Nephron progenitor cell (in vitro differentiated cells): ENCODE measurements at regions not wholly inside any gene's neighbourhood (a gene's known extent, or its start where the extent isn't known, plus 50 kb on each side); places are given as distances from the start of the nearest gene placed in this dataset.
"Not testable (repeated sequence)": the region's sequence is repeated elsewhere in the genome, so short reads cannot be mapped to it uniquely, and the experiment has no call there.

ENCODE experiments used
- DNase-seq: peaks from one replicate; pipeline ENCODE4 v3.0.0; 2021
- H3K27ac Mint-ChIP-seq: 2 replicates; pipeline ENCODE4 v1.8.0; 2021; ENCODE audit warnings: mild to moderate bottlenecking, moderate library complexity, mixed read lengths
- H3K27me3 Mint-ChIP-seq: 2 replicates; pipeline ENCODE4 v1.8.0; 2021; ENCODE audit warnings: mild to moderate bottlenecking, low read depth, mixed read lengths; ENCODE audit not compliant: poor library complexity
- H3K36me3 Mint-ChIP-seq: 2 replicates; pipeline ENCODE4 v1.8.0; 2021; ENCODE audit warnings: low read depth, mixed read lengths
- H3K4me1 Mint-ChIP-seq: 2 replicates; pipeline ENCODE4 v1.8.0; 2021; ENCODE audit warnings: mixed read lengths
- H3K4me3 Mint-ChIP-seq: 2 replicates; pipeline ENCODE4 v1.8.0; 2021; ENCODE audit warnings: mild to moderate bottlenecking, moderate library complexity, mixed read lengths
- H3K9me3 Mint-ChIP-seq: 2 replicates; pipeline ENCODE4 v1.8.0; 2021; ENCODE audit warnings: mild to moderate bottlenecking, moderate library complexity, mixed read lengths
- TF ChIP-seq, protein P1 (sequence below): fragments of 200-600 bp; sonication (generic); IDR thresholded peaks from 2 replicates; pipeline ENCODE4 v1.5.0; 2021; ENCODE audit warnings: antibody characterized with exemption

DNA sequence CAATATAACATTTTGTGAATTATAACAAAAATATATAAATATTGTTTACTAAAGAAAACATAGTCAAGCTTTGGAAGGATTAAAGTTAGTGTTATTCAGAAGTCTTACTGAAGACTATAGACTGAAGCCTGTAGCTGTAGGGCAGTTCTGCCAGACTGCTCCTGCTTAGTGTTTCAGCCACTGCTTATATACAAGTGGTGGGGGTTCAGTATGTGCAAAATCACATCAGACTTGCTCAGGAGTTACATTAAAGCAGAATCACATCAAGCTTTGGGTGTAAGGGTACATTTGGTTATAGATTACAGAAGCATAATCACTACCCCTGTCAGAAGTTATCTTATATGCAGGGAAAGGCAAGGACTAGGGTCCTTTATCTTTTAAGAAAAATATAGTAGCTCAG is 653.8 kb downstream of the ANKRD7 start:
- H3K36me3 Mint-ChIP-seq = no peaks in the 10 kb centered on the region
- H3K9me3 Mint-ChIP-seq = no peaks in the 10 kb centered on the region
- TF ChIP-seq, protein P1, sequence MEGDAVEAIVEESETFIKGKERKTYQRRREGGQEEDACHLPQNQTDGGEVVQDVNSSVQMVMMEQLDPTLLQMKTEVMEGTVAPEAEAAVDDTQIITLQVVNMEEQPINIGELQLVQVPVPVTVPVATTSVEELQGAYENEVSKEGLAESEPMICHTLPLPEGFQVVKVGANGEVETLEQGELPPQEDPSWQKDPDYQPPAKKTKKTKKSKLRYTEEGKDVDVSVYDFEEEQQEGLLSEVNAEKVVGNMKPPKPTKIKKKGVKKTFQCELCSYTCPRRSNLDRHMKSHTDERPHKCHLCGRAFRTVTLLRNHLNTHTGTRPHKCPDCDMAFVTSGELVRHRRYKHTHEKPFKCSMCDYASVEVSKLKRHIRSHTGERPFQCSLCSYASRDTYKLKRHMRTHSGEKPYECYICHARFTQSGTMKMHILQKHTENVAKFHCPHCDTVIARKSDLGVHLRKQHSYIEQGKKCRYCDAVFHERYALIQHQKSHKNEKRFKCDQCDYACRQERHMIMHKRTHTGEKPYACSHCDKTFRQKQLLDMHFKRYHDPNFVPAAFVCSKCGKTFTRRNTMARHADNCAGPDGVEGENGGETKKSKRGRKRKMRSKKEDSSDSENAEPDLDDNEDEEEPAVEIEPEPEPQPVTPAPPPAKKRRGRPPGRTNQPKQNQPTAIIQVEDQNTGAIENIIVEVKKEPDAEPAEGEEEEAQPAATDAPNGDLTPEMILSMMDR = no peak
- no peak overlapping the region for H3K27ac Mint-ChIP-seq
- H3K27me3 Mint-ChIP-seq = no peaks in the 10 kb centered on the region
- DNase-seq = no peak
- H3K4me3 Mint-ChIP-seq = no peak overlapping the region
- H3K4me1 Mint-ChIP-seq = peaks cover 6% of the 10 kb centered on the region

DNA sequence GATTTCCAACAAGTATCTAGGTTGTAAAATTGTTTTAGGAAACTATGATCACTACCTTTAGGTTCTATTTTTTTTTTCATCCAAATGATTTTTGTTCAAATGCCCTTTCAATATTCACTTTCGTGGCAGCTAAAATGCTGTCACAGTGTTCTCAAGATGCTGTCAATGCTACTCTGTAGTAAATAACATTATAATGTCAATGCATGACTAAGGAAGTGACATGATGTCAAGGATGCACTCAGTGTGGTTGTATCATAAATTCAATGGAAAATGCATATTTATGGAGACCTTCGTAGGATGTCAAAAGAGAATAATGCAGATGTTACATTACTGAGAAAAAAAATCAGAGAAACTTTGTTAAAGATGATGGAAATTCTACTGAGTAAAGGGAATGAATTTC is 673.8 kb downstream of the ANKRD7 start:
- H3K4me3 Mint-ChIP-seq = no peak overlapping the region
- H3K9me3 Mint-ChIP-seq = no peaks in the 10 kb centered on the region
- TF ChIP-seq, protein P1 = no peak

DNA sequence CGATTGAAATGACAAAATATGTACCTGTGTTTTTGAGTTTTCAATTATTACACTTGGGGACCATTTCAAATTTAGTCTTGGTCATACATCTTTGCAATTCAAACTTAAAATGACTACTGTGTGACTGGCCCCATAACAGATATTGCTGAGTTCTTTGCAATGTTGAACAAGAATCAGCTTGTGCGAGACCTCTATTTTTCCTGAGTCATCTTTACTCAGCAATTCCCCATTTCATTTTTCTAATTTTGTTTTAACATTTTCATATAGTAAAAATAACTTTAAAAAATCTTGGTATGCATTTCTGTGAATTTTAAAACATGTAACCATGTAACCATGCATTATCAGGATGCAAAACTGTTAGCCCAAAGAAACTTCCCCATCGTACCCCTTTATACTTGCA is 678.1 kb downstream of the ANKRD7 start:
- H3K4me1 Mint-ChIP-seq = no peaks in the 10 kb centered on the region
- H3K27ac Mint-ChIP-seq = no peak overlapping the region
- TF ChIP-seq, protein P1 = no peak
- H3K4me3 Mint-ChIP-seq = no peak overlapping the region
- DNase-seq = no peak
- H3K36me3 Mint-ChIP-seq = no peaks in the 10 kb centered on the region
- no peaks in the 10 kb centered on the region for H3K9me3 Mint-ChIP-seq
- peaks cover 2% of the 10 kb centered on the region for H3K27me3 Mint-ChIP-seq

More for the DNA sequence above, 673.8 kb downstream of the ANKRD7 start:
- H3K27ac Mint-ChIP-seq = no peak overlapping the region
- H3K27me3 Mint-ChIP-seq = peaks cover 2% of the 10 kb centered on the region
- no peaks in the 10 kb centered on the region for H3K36me3 Mint-ChIP-seq
- no peak for DNase-seq
- H3K4me1 Mint-ChIP-seq = no peaks in the 10 kb centered on the region

DNA sequence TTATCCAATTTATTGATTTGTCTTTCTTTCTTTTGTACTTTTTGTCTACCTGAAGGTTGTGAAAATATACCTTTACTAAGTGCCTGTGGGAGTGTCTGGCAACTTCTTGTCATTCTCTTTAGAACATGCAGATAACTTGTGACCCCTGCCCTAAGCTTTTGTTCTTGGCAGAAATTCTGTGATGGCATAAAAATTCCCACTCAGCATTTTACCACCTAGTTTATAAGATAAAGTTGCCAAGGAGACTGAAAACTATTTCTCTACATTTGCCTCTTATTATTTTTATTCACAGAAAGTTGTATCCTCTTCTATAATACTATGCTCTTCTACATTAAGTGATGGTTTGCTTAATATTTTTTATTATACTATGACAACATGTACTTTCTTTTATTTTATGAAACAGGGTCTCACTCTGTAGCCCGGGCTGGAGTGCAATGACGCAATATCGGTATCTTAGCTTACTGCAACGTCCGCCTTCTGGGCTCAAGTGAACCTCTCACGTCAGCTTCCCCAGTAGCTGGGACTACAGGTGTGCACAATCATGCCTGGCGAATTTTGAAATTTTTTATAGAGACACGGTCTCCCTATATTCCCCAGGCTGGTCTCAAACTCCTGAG is 683.5 kb downstream of the ANKRD7 start:
- H3K4me3 Mint-ChIP-seq = no peak overlapping the region
- H3K4me1 Mint-ChIP-seq = no peaks in the 10 kb centered on the region
- no peaks in the 10 kb centered on the region for H3K27me3 Mint-ChIP-seq
- H3K9me3 Mint-ChIP-seq = no peaks in the 10 kb centered on the region
- TF ChIP-seq, protein P1 = no peak
- DNase-seq = no peak
- no peaks in the 10 kb centered on the region for H3K36me3 Mint-ChIP-seq
- H3K27ac Mint-ChIP-seq = no peak overlapping the region

DNA sequence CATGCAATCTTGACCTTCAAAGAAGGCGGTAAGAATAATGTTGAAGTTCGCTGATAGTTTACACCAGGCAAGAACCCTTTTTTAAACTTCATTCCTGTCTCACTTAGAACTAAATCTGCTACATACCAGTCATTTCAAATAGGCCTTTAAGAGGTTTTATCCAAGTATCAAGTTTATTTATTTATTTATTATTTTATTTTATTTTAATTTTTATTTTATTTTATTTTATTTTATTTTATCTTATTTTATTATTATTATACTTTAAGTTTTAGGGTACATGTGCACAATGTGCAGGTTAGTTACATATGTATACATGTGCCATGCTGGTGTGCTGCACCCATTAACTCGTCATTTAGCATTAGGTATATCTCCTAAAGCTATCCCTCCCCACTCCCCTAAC is 691.6 kb downstream of the ANKRD7 start:
- not testable (repeated sequence) for H3K9me3 Mint-ChIP-seq, H3K4me1 Mint-ChIP-seq, H3K36me3 Mint-ChIP-seq, H3K27ac Mint-ChIP-seq, H3K4me3 Mint-ChIP-seq, H3K27me3 Mint-ChIP-seq, DNase-seq

DNA sequence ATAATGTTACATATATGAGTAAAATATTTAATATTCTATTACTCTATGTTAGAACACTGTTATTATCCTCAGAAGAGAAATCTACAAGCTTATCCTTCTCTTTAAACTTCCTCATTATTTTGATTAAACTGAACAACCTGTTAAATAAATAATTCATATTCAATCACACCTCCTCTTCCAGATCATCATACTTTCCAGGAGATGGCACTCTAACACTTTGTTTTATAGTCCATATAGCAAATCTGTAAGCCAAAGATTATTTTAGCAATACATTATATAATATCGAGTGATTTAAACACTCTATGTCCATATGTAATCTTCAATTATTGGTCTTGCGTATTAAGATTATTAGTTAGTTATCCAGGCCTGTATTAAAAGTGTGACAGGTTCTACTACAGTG is 694.1 kb downstream of the ANKRD7 start:
- no peak for DNase-seq
- H3K36me3 Mint-ChIP-seq = no peaks in the 10 kb centered on the region

More for the DNA sequence above, 694.1 kb downstream of the ANKRD7 start:
- Mint-ChIP-seq H3K9me3 (peaks cover 6% of the 10 kb centered on the region), H3K4me3 (no peak overlapping the region), H3K27ac (no peak overlapping the region), H3K4me1 (no peaks in the 10 kb centered on the region), H3K27me3 (peaks cover 3% of the 10 kb centered on the region)
- TF ChIP-seq, protein P1 = no peak
